Mesenchymal stem cell (in vitro differentiated cells and primary cell): ENCODE measurements at regions not wholly inside any gene's neighbourhood (a gene's known extent, or its start where the extent isn't known, plus 50 kb on each side); places are given as distances from the start of the nearest gene placed in this dataset.
A peak's percentile ranks its signal among the peaks of the same experiment; 100 is the strongest.

Experiments used
- DNase-seq: peaks from one replicate; pipeline ENCODE4 v3.0.0-alpha.2; 2013
- H2AFZ ChIP-seq: one replicate; pipeline ENCODE4 v1.6.1; 2013; ENCODE audit warnings: low read depth, mild to moderate bottlenecking, control low read depth, inconsistent platforms, low read length, moderate library complexity
- H2AK5ac ChIP-seq: 2 replicates; pipeline ENCODE4 v1.6.1; 2013; ENCODE audit warnings: low read length, moderate library complexity, mild to moderate bottlenecking, inconsistent platforms; ENCODE audit not compliant: severe bottlenecking
- H2BK120ac ChIP-seq: one replicate; pipeline ENCODE4 v1.6.1; 2013; ENCODE audit warnings: low read depth, mild to moderate bottlenecking, inconsistent platforms, low read length, moderate library complexity
- H2BK12ac ChIP-seq, 2 experiments: one replicate each; pipeline ENCODE4 v1.6.1; 2013; ENCODE audit warnings: inconsistent platforms in 2 of 2, low read length in 2 of 2, mild to moderate bottlenecking in 2 of 2, moderate library complexity in 2 of 2, control low read depth in 1 of 2
- H2BK15ac ChIP-seq: one replicate; pipeline ENCODE4 v1.6.1; 2013; ENCODE audit warnings: mild to moderate bottlenecking, low read depth, inconsistent platforms; ENCODE audit not compliant: poor library complexity, severe bottlenecking
- H2BK5ac ChIP-seq: 2 replicates; pipeline ENCODE4 v1.6.1; 2013; ENCODE audit warnings: low read depth, mild to moderate bottlenecking, low read length, control low read depth, inconsistent platforms; ENCODE audit not compliant: poor library complexity, severe bottlenecking
- H3K14ac ChIP-seq, 2 experiments: one replicate each; pipeline ENCODE4 v1.6.1; 2013; ENCODE audit warnings: inconsistent platforms in 2 of 2, low read length in 2 of 2, control low read depth in 1 of 2, mild to moderate bottlenecking in 1 of 2, moderate library complexity in 1 of 2
- H3K18ac ChIP-seq, 2 experiments: one replicate each; pipeline ENCODE4 v1.6.1; 2013; ENCODE audit warnings: inconsistent platforms in 2 of 2, low read length in 2 of 2, control low read depth in 1 of 2, low read depth in 1 of 2, mild to moderate bottlenecking in 1 of 2
- H3K23ac ChIP-seq, 2 experiments: one replicate each; pipeline ENCODE4 v1.6.1; 2013; ENCODE audit warnings: inconsistent platforms in 2 of 2, low read length in 2 of 2, mild to moderate bottlenecking in 2 of 2, moderate library complexity in 2 of 2, control low read depth in 1 of 2
- H3K27ac ChIP-seq: 2 replicates; pipeline ENCODE4 v1.5.1; 2013; ENCODE audit warnings: mild to moderate bottlenecking, moderate library complexity, low read length, control low read depth, inconsistent platforms; ENCODE audit not compliant: poor library complexity, severe bottlenecking
- H3K27me3 ChIP-seq, 2 experiments: 2 replicates each; pipeline versions ENCODE4 v1.6.1 to v1.7.0; 2013; ENCODE audit warnings: low read length in 2 of 2, mild to moderate bottlenecking in 2 of 2, moderate library complexity in 2 of 2, control low read depth in 1 of 2, inconsistent platforms in 1 of 2; ENCODE audit not compliant: control insufficient read depth in 1 of 2, insufficient read depth in 1 of 2
- H3K36me3 ChIP-seq, 2 experiments: 2 replicates each; pipeline versions ENCODE4 v1.6.1 to v1.7.0; 2013; ENCODE audit warnings: low read length in 2 of 2, control low read depth in 1 of 2, inconsistent platforms in 1 of 2, low read depth in 1 of 2, mild to moderate bottlenecking in 1 of 2; ENCODE audit not compliant: insufficient read depth in 2 of 2, control insufficient read depth in 1 of 2
- H3K4ac ChIP-seq, 2 experiments: one replicate each; pipeline ENCODE4 v1.6.1; 2013; ENCODE audit warnings: inconsistent platforms in 2 of 2, low read length in 2 of 2, mild to moderate bottlenecking in 2 of 2, moderate library complexity in 2 of 2, control low read depth in 1 of 2, low read depth in 1 of 2
- H3K4me1 ChIP-seq: 2 replicates; pipeline ENCODE4 v1.6.1; 2013; ENCODE audit warnings: low read depth, low read length, control low read depth; ENCODE audit not compliant: control insufficient read depth, insufficient read depth
- H3K4me2 ChIP-seq: 2 replicates; pipeline ENCODE4 v1.6.1; 2013; ENCODE audit warnings: low read length, mild to moderate bottlenecking, inconsistent platforms; ENCODE audit not compliant: poor library complexity, severe bottlenecking
- H3K4me3 ChIP-seq, 2 experiments: 2 replicates each; pipeline versions ENCODE4 v1.5.1 to v1.7.0; 2013; ENCODE audit warnings: low read length in 2 of 2, mild to moderate bottlenecking in 2 of 2, control low read depth in 1 of 2, low read depth in 1 of 2; ENCODE audit not compliant: insufficient read depth in 1 of 2
- H3K79me1 ChIP-seq: replicated peaks from 2 replicates; pipeline ENCODE4 v1.6.1; 2013; ENCODE audit warnings: mild to moderate bottlenecking, control low read depth, low read length, inconsistent platforms; ENCODE audit not compliant: poor library complexity, severe bottlenecking
- H3K9ac ChIP-seq: 2 replicates; pipeline ENCODE4 v1.7.0; 2013; ENCODE audit warnings: mild to moderate bottlenecking, low read length, moderate library complexity
- H3K9me3 ChIP-seq: 2 replicates; pipeline ENCODE4 v1.7.0; 2013; ENCODE audit warnings: mild to moderate bottlenecking, low read length; ENCODE audit not compliant: control insufficient read depth
- H4K8ac ChIP-seq: one replicate; pipeline ENCODE4 v1.6.1; 2013; ENCODE audit warnings: inconsistent platforms, mild to moderate bottlenecking, low read length, moderate library complexity
- H4K91ac ChIP-seq: one replicate; pipeline ENCODE4 v1.6.1; 2013; ENCODE audit warnings: mild to moderate bottlenecking, low read length, inconsistent platforms
- WGBS: methylation state at CpG from one replicate; pipeline ENCODE4 v1.1.7; 2013; ENCODE audit warnings: mixed read lengths; 5-methylcytosine and 5-hydroxymethylcytosine counted together

- no peaks in the 10 kb centered on the region for H3K4me1 ChIP-seq
- H3K4me2 ChIP-seq = no peak overlapping the region
- no peak overlapping the region for H3K4ac ChIP-seq
- H2BK120ac ChIP-seq = no peak overlapping the region
- H3K79me1 ChIP-seq = no peaks in the 10 kb centered on the region
- no peak overlapping the region for H3K18ac ChIP-seq
- H3K14ac ChIP-seq = no peak overlapping the region
- H2AFZ ChIP-seq = no peak overlapping the region
- no peak overlapping the region for H4K91ac ChIP-seq
- no peak overlapping the region for H2BK15ac ChIP-seq
- WGBS = 73% methylated on average over 1 of the region's 1 CpG
- H3K9ac ChIP-seq = no peak overlapping the region
- no peak overlapping the region for H3K23ac ChIP-seq
- H3K27me3 ChIP-seq = no peaks in the 10 kb centered on the region
- H2BK12ac ChIP-seq = no peak overlapping the region
- H3K27ac ChIP-seq = no peak overlapping the region
- H2BK5ac ChIP-seq = no peak overlapping the region
- no peaks in the 10 kb centered on the region for H3K36me3 ChIP-seq
- no peak overlapping the region for H3K4me3 ChIP-seq
- H3K9me3 ChIP-seq = no peaks in the 10 kb centered on the region
- H4K8ac ChIP-seq = no peak overlapping the region
- no peak overlapping the region for H2AK5ac ChIP-seq
- DNase-seq = no peak
These were observed 407.8 kb downstream of the CDH2 start for GRCh38 chr18:27769152-27769551.

- H3K4me1 ChIP-seq = no peaks in the 10 kb centered on the region
- H4K8ac ChIP-seq = no peak overlapping the region
- H3K9ac ChIP-seq = no peak overlapping the region
- H3K9me3 ChIP-seq = no peaks in the 10 kb centered on the region
- no peak overlapping the region for H3K4ac ChIP-seq
- 90% methylated on average over 1 of the region's 1 CpG for WGBS
- no peak overlapping the region for H3K27ac ChIP-seq
- no peak overlapping the region for H2AFZ ChIP-seq
- no peaks in the 10 kb centered on the region for H3K79me1 ChIP-seq
- H3K27me3 ChIP-seq = no peaks in the 10 kb centered on the region
- H2BK120ac ChIP-seq = no peak overlapping the region
- H3K36me3 ChIP-seq = no peaks in the 10 kb centered on the region
- H3K14ac ChIP-seq = no peak overlapping the region
- H2BK12ac ChIP-seq = no peak overlapping the region
- no peak overlapping the region for H2BK15ac ChIP-seq
- no peak overlapping the region for H4K91ac ChIP-seq
- DNase-seq = no peak
- no peak overlapping the region for H3K23ac ChIP-seq
- H2AK5ac ChIP-seq = no peak overlapping the region
- no peak overlapping the region for H3K18ac ChIP-seq
- H2BK5ac ChIP-seq = no peak overlapping the region
- no peak overlapping the region for H3K4me3 ChIP-seq
- H3K4me2 ChIP-seq = no peak overlapping the region
These were observed 413.0 kb downstream of the CDH2 start for GRCh38 chr18:27763936-27764335.

- Histone ChIP-seq H3K4me2 (no peak overlapping the region), H2AFZ (no peak overlapping the region), H4K91ac (no peak overlapping the region), H3K79me1 (no peaks in the 10 kb centered on the region), H2BK12ac (no peak overlapping the region), H2BK15ac (no peak overlapping the region), H3K4me1 (no peaks in the 10 kb centered on the region), H3K36me3 (no peaks in the 10 kb centered on the region), H3K27ac (no peak overlapping the region), H3K18ac (no peak overlapping the region), H2BK120ac (no peak overlapping the region), H3K23ac (no peak overlapping the region), H3K4ac (no peak overlapping the region), H3K9ac (no peak overlapping the region), H2BK5ac (no peak overlapping the region), H3K14ac (no peak overlapping the region), H3K9me3 (no peaks in the 10 kb centered on the region), H3K27me3 (no peaks in the 10 kb centered on the region), H2AK5ac (no peak overlapping the region), H4K8ac (no peak overlapping the region), H3K4me3 (no peak overlapping the region)
- DNase-seq = no peak
These were observed 413.6 kb downstream of the CDH2 start for GRCh38 chr18:27763341-27763740.

GRCh38 chr18:27762054-27762453 lies 414.9 kb downstream of the CDH2 start:
- H3K9me3 ChIP-seq = no peaks in the 10 kb centered on the region
- H3K36me3 ChIP-seq = no peaks in the 10 kb centered on the region
- H3K14ac ChIP-seq = no peak overlapping the region
- H2AFZ ChIP-seq = no peak overlapping the region
- no peaks in the 10 kb centered on the region for H3K79me1 ChIP-seq
- no peak overlapping the region for H3K4me3 ChIP-seq
- DNase-seq = no peak
- H3K27me3 ChIP-seq = no peaks in the 10 kb centered on the region
- no CpG with 5 or more reads among the region's 4 CpGs for WGBS
- no peak overlapping the region for H2BK12ac ChIP-seq
- H3K23ac ChIP-seq = no peak overlapping the region
- no peaks in the 10 kb centered on the region for H3K4me1 ChIP-seq
- no peak overlapping the region for H4K8ac ChIP-seq
- H2AK5ac ChIP-seq = no peak overlapping the region
- H3K18ac ChIP-seq = no peak overlapping the region
- H3K4me2 ChIP-seq = no peak overlapping the region
- H3K27ac ChIP-seq = peak overlapping the region; percentile 45
- H4K91ac ChIP-seq = no peak overlapping the region
- H2BK5ac ChIP-seq = no peak overlapping the region
- H3K9ac ChIP-seq = no peak overlapping the region
- H2BK120ac ChIP-seq = no peak overlapping the region
- H2BK15ac ChIP-seq = no peak overlapping the region
- H3K4ac ChIP-seq = no peak overlapping the region
